ENCODE measurements at regions not wholly inside any gene's neighbourhood (a gene's known extent, or its start where the extent isn't known, plus 50 kb on each side); places are given as distances from the start of the nearest gene placed in this dataset.

GRCh38 chr18:8499810-8500675, 109.2 kb upstream of the RAB12 start:
- no peak for TF ChIP-seq EZH2 (IDR thresholded peaks at IDR 0.05)
- TF ChIP-seq POLR2A (IDR thresholded peaks at IDR 0.05; ENCODE audit: borderline replicate concordance, extremely low read depth, insufficient read depth, insufficient read length), result no peak
- no peak for TF ChIP-seq POLR2AphosphoS5 (IDR thresholded peaks at IDR 0.05; ENCODE audit: low read depth, low read length)
- TF ChIP-seq CTCF (IDR thresholded peaks at IDR 0.05 in 2 of 3, conservative IDR thresholded peaks at IDR 0.05 in 1 of 3; ENCODE audit: borderline replicate concordance in 1 of 3, insufficient read depth in 1 of 3, low read depth in 2 of 3, low read length in 2 of 3), result no peak
- TF ChIP-seq SIN3A (IDR thresholded peaks at IDR 0.05; ENCODE audit: low read depth), result no peak
- TF ChIP-seq MAX (IDR thresholded peaks at IDR 0.05), result no peak
- TF ChIP-seq EZH2phosphoT487 (IDR thresholded peaks at IDR 0.05; ENCODE audit: borderline replicate concordance), result no peak
- TF ChIP-seq ATF3 (IDR thresholded peaks at IDR 0.05), result no peak
- TF ChIP-seq REST (IDR thresholded peaks at IDR 0.05; ENCODE audit: low read depth), result no peak
- no peak for TF ChIP-seq YY1 (IDR thresholded peaks at IDR 0.05; ENCODE audit: extremely low read depth, insufficient replicate concordance, low read depth, low read length)
- no peak for TF ChIP-seq CBX3 (IDR thresholded peaks at IDR 0.05; ENCODE audit: low read depth)
- no peak for TF ChIP-seq ELF1 (IDR thresholded peaks at IDR 0.05; ENCODE audit: borderline replicate concordance, low read depth)
